Amniotic stem cell (primary cell): ENCODE measurements at regions not wholly inside any gene's neighbourhood (a gene's known extent, or its start where the extent isn't known, plus 50 kb on each side); places are given as distances from the start of the nearest gene placed in this dataset.

Source experiments
- DNase-seq: peaks from one replicate; lab custom pipeline; 2025; lab: John Stamatoyannopoulos, UW

DNA sequence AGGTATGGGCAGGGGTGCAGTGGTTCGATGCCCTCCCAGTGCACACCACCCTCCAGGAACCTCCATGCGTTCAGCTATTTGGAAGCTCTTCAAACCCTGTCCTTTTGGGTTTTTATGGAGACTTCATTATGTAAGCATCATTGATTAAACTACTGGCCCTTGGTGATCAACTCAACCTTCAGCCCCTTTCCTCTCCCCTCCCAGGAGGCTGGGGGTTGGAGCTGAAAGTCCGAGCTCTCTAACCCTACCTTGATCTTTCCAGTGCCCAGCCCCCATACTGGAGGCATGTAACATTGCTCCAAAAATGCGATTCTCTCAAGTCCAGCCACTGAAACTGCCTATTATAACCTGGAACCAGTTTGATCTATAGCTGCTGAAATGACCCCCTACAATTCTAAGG is 188.1 kb downstream of the IPO8 start:
- no peak for DNase-seq

GRCh38 chr12:30506411-30506810 is 189.3 kb downstream of the IPO8 start:
- DNase-seq: no peak

DNA sequence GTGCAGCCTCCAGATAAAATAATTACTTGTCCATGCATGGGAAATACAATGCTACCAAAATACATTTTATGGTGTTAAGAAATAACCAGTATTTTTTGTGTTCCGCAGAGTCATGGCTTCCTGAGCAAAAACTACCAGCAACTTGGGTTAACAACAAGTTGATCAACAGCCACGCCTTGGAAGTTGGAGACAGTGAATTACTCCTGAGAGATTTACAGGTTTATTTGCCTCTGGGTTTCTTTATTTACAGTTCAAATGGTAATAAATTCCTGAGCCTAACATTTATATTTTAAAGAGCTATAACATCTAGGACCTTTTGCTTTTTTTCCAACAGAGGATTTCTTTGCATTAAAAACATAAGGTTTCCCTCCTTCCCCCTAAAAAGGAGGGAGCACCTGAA is 194.0 kb downstream of the IPO8 start:
- no peak for DNase-seq

- DNase-seq: no peak
Observed at GRCh38 chr12:30500532-30500931, 195.1 kb downstream of the IPO8 start.

- no peak for DNase-seq
Observed at GRCh38 chr12:30485230-30485890, 210.3 kb downstream of the IPO8 start.

GRCh38 chr12:30484658-30485057 is 211.0 kb downstream of the IPO8 start:
- DNase-seq: no peak

DNA sequence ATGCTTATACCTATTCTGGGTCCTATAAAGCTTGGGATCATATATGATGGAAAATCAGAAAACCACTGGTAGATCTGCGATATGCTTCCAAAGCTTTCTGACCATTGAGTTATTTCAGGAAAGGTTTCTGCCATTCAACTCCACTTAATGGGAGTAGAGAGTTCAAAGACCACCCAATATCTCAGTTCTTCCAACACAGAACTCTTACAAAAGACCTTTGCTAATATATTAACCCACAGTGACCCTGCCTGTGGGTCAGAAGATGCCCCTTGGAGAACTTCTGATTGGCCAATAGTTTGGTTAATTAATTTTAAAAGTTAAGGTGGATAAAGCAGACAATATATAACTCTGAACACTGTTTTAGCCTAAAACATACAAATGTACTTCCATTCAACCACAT is 213.0 kb downstream of the IPO8 start:
- DNase-seq: no peak

DNA sequence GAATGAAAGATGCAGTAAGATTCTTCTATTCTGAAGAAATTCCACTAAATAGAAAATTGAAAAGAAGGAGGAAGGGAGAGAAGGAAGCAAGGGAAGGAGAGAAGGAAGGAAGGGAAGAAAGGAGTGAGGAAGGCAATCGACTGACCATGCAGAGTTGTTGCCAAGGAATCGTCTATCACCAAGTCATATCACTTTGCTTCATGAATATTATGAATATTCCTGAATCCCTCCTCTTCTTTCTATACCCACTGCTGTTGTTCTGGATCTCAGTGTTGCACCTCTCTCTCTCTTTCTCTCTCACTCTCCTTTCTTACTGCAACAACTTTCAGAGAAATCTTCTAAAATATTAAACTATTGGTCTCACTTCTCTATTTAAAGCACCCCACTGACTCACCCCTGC is 222.4 kb downstream of the IPO8 start:
- DNase-seq: no peak

DNA sequence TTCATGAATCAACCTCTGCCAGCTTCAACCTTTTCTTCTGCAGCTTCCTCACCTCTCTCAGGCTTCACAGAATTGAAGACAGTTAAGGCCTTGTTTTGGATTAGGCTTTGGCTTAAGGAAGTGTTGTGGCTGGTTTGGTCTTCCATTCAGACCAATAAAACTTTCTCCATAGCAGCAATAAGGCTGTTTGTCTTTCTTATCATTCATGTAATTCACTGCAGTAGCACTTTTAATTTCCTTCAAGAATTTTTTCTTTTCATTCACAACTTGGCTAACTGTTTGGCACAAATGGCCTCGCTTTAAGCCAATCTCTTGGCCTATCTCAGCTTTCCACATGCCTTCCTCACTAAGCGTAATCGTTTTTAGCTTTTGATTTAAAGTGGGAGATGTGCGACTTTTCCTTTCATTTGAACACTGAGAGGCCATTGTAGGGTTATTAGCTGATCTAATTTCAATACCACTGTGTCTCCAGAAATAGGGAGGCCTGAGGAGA is 229.5 kb downstream of the IPO8 start:
- no peak for DNase-seq

DNA sequence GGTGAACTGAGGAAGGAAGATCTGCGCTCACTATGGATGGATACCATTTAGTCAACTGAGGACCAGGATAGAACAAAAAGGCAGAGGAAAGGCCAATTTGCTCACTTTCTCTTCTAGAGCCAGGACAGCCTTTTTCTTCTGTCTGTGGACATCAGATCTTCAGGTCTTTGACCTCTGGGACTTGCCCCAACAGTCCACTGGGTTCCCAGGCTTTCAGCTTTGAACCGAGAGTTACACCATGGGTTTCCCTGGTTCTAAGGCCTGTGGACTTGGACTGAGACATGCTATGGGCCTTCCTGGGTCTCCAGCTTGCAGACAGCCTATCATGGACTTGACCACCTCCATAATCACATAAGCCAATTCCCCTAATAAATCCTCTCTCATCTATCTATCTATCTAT is 232.0 kb downstream of the IPO8 start:
- no peak for DNase-seq

DNA sequence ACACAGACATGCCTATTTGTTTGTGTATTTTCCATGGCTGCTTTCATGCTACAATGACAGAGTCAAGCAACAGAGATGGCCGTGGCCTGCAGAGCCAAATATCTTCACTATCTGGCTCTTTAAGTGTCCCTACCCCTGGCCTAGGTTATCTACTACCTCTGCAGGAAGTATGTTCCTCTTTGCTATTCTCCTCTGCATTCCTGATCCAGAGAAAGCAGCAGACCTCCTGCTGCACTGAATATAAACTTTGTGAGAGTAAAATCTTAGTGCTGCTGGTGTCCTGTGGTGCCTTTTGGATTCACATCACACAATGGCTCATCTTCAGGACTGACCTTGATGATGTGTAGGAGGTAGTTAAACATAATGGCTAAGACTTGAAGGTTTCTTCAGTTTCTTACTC is 233.4 kb downstream of the IPO8 start:
- no peak for DNase-seq

GRCh38 chr12:30461026-30461615 is 234.5 kb downstream of the IPO8 start:
- no peak for DNase-seq

GRCh38 chr12:30458453-30458852 is 237.2 kb downstream of the IPO8 start:
- no peak for DNase-seq

GRCh38 chr12:30457621-30458289 is 237.9 kb downstream of the IPO8 start:
- DNase-seq: peak; percentile 14

DNA sequence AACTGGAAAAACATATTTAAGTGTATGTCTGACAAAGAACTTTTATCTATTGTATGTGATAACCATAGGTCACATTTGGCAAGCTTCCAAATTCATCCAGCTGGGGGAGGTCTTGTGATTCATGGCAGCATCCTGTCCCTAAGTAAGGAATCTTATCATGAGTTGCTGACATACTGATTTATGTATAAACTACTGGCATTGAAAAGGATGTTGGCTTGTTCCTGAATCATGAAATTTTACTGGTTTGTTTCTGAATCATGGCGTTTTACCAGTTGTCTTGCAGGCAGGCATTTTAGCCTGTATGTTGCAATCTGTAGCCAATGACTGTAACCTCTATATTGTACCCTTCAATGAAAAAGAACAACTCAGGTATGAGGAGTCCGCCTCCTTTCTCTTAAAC is 244.8 kb downstream of the IPO8 start:
- DNase-seq: no peak

DNA sequence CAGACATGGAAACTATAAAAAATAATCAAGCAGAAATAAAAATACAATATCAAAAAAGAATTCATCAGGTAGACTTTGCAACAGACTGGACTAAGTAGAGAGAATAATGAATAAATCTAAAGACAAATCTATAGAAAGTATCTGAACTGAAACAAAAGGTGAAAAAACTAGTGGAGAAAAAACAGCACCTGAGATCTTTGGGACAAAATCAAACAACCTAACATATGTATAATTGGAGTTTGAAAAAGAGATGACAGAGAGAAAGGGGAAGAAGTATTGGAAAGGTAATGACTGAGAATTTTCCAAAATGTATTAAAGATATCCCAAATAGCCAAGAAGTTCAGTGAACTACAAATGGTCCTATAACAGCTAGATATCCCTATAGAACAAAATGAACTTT is 245.4 kb downstream of the IPO8 start:
- no peak for DNase-seq

DNA sequence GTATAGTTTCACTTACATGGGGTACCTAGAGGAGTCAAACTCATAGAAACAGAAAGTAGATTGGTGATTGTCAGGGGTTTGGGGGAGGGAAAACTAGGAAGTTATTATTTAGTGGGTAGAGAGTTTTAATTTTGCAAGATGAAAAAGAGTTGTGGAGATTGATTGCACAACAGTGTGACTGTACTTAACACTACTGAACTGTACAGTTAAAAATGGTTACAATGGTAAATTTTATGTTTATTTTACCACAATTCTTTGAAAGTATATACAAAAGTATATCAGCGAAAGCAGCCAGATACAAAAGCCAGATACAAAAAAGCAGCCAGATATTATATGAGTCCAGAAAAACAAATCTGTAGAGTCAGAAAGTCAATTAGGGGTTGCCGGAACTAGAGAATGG is 247.6 kb downstream of the IPO8 start:
- DNase-seq: no peak

- DNase-seq: no peak
Observed at GRCh38 chr12:30447061-30447750, 248.5 kb downstream of the IPO8 start.

GRCh38 chr12:30442461-30442860 is 253.2 kb downstream of the IPO8 start:
- no peak for DNase-seq

GRCh38 chr12:30440826-30441602 is 254.7 kb downstream of the IPO8 start:
- DNase-seq: no peak

DNA sequence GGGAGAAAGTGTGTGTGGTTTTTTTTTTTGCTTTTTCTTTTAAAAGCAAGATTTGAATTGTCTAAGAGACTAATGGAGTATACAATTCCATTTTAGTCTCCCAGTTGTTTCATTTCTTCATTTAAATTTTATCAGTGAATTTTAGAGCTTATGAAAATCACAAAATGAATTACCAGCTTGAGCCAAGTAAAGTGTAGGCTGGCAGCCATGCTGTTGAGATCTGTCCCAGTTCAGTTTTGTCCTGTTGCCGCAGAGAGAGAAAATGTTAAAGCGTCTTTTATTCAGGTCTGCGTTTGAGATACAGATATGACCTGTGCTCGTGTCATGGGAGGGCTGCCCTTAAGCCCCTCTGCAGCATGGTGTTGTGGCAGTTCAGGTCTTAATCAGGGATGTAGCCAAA is 256.5 kb downstream of the IPO8 start:
- DNase-seq: no peak

DNA sequence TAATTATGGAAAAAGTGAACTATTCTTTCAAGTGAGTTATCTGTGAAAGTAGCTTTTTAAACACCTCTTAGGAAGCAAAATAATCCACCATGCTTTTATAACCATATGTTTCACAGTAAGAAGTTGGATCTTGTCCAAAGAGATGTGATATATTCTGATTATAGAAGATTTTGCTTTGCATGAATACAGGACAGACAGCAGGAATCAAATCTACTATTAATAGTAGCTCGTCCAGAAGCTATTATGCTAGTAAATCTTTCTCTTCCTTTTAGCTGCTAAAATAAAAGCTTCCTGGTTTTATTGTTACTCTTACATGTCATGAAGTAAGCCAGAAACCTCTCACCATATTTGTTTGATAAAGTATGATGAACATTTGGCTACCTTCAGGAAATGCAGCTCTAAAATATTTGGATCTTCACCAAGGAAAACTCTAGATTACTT is 257.0 kb downstream of the IPO8 start:
- no peak for DNase-seq
